OCI-LY3 (cell line): ENCODE measurements at regions not wholly inside any gene's neighbourhood (a gene's known extent, or its start where the extent isn't known, plus 50 kb on each side); places are given as distances from the start of the nearest gene placed in this dataset.
A peak's percentile ranks its signal among the peaks of the same experiment; 100 is the strongest.
"Not testable (repeated sequence)": the region's sequence is repeated elsewhere in the genome, so short reads cannot be mapped to it uniquely, and the experiment has no call there.

Source experiments
- H2AFZ ChIP-seq: fragments of 200-600, 300-600 bp; shearing (Covaris generic); 2 replicates; pipeline ENCODE4 v1.6.0; 2014; ENCODE audit warnings: antibody characterized with exemption, low read depth, low read length
- H3K27ac ChIP-seq: fragments of 200-600, 300-600 bp; sonication (generic); 2 replicates; pipeline ENCODE4 v1.5.1; 2014; ENCODE audit warnings: mild to moderate bottlenecking, low read length, moderate library complexity, mixed read lengths
- H3K27me3 ChIP-seq: fragments of 200-600, 300-600 bp; sonication (generic); 2 replicates; pipeline ENCODE4 v1.6.1; 2014; ENCODE audit warnings: low read depth, low read length, mixed read lengths
- H3K36me3 ChIP-seq: fragments of 200-600, 300-600 bp; sonication (generic); replicated peaks from 2 replicates; pipeline ENCODE3; 2014; ENCODE audit warnings: low read depth, low read length, mixed read lengths
- H3K4me1 ChIP-seq: fragments of 300-600, 200-600 bp; sonication (generic); 2 replicates; pipeline ENCODE4 v1.6.1; 2014; ENCODE audit warnings: low read length, mixed read lengths
- H3K4me2 ChIP-seq: fragments of 200-600, 300-600 bp; sonication (generic); 2 replicates; pipeline ENCODE4 v1.6.1; 2014; ENCODE audit warnings: low read length, mixed read lengths
- H3K4me3 ChIP-seq: fragments of 300-600, 200-600 bp; sonication (generic); 2 replicates; pipeline ENCODE4 v1.5.1; 2014; ENCODE audit warnings: antibody characterized with exemption, mild to moderate bottlenecking, low read length, moderate library complexity
- H3K79me2 ChIP-seq: fragments of 300-600, 200-600 bp; shearing (Covaris generic); 2 replicates; pipeline ENCODE4 v1.6.1; 2014; ENCODE audit warnings: mild to moderate bottlenecking, low read length, mixed read lengths
- H3K9ac ChIP-seq: fragments of 300-600, 200-600 bp; shearing (Covaris generic); 2 replicates; pipeline ENCODE4 v1.6.0; 2014; ENCODE audit warnings: mild to moderate bottlenecking, low read length, moderate library complexity
- H3K9me3 ChIP-seq: fragments of 200-600, 300-600 bp; shearing (Covaris generic); 2 replicates; pipeline ENCODE4 v1.6.1; 2014; ENCODE audit warnings: low read length, mixed read lengths; ENCODE audit not compliant: insufficient read depth
- H4K20me1 ChIP-seq: fragments of 200-600, 300-600 bp; sonication (generic); 2 replicates; pipeline ENCODE4 v1.6.1; 2016; ENCODE audit warnings: low read length, mixed read lengths; ENCODE audit not compliant: insufficient read depth
- CTCF ChIP-seq: fragments of 200-600, 300-600 bp; sonication (generic); IDR thresholded peaks from 2 replicates; pipeline ENCODE4 v1.5.1; 2014; ENCODE audit warnings: antibody characterized with exemption, low read length, low read depth
- EZH2phosphoT487 ChIP-seq: fragments of 200-600 bp; shearing (Covaris generic); IDR thresholded peaks from 2 replicates; pipeline ENCODE4 v1.6.1; 2018; ENCODE audit warnings: antibody characterized with exemption, mixed run types, low read depth

GRCh38 chr1:148385371-148386030 is 97.6 kb downstream of the PPIAL4G start:
- Histone ChIP-seq H2AFZ (no peak overlapping the region), H3K4me3 (no peak overlapping the region), H3K9me3 (no peaks in the 10 kb centered on the region), H3K9ac (no peak overlapping the region), H3K27ac (no peak overlapping the region), H3K27me3 (no peaks in the 10 kb centered on the region), H3K79me2 (no peaks in the 10 kb centered on the region), H3K36me3 (no peaks in the 10 kb centered on the region), H4K20me1 (no peaks in the 10 kb centered on the region), H3K4me2 (peak overlapping the region; percentile 38), H3K4me1 (peaks cover 24% of the 10 kb centered on the region)
- no peak for TF ChIP-seq CTCF
- no peak for TF ChIP-seq EZH2phosphoT487

GRCh38 chr1:148383966-148384365 is 99.1 kb downstream of the PPIAL4G start:
- no peaks in the 10 kb centered on the region for H4K20me1 ChIP-seq
- no peak overlapping the region for H3K27ac ChIP-seq
- no peak overlapping the region for H3K4me3 ChIP-seq
- TF ChIP-seq EZH2phosphoT487 (no peak), CTCF (no peak)
- peaks cover 19% of the 10 kb centered on the region for H3K4me1 ChIP-seq
- no peaks in the 10 kb centered on the region for H3K36me3 ChIP-seq
- no peaks in the 10 kb centered on the region for H3K79me2 ChIP-seq
- no peak overlapping the region for H3K9ac ChIP-seq
- no peaks in the 10 kb centered on the region for H3K9me3 ChIP-seq
- no peak overlapping the region for H2AFZ ChIP-seq
- H3K4me2 ChIP-seq: no peak overlapping the region
- no peaks in the 10 kb centered on the region for H3K27me3 ChIP-seq

GRCh38 chr1:148379697-148380096 is 103.4 kb downstream of the PPIAL4G start:
- TF ChIP-seq EZH2phosphoT487: no peak
- TF ChIP-seq CTCF: no peak
- Histone ChIP-seq H2AFZ (no peak overlapping the region), H4K20me1 (no peaks in the 10 kb centered on the region), H3K4me1 (no peaks in the 10 kb centered on the region), H3K4me3 (no peak overlapping the region), H3K36me3 (no peaks in the 10 kb centered on the region), H3K4me2 (no peak overlapping the region), H3K27me3 (no peaks in the 10 kb centered on the region), H3K27ac (no peak overlapping the region), H3K9me3 (no peaks in the 10 kb centered on the region), H3K9ac (no peak overlapping the region), H3K79me2 (no peaks in the 10 kb centered on the region)

GRCh38 chr1:148379170-148379500 is 104.0 kb downstream of the PPIAL4G start:
- no peaks in the 10 kb centered on the region for H3K9me3 ChIP-seq
- no peaks in the 10 kb centered on the region for H3K27me3 ChIP-seq
- H3K4me3 ChIP-seq: no peak overlapping the region
- TF ChIP-seq EZH2phosphoT487 (no peak), CTCF (no peak)
- H4K20me1 ChIP-seq: no peaks in the 10 kb centered on the region
- H3K9ac ChIP-seq: no peak overlapping the region
- H3K36me3 ChIP-seq: no peaks in the 10 kb centered on the region
- H2AFZ ChIP-seq: no peak overlapping the region
- no peak overlapping the region for H3K4me2 ChIP-seq
- no peaks in the 10 kb centered on the region for H3K79me2 ChIP-seq
- no peaks in the 10 kb centered on the region for H3K4me1 ChIP-seq
- no peak overlapping the region for H3K27ac ChIP-seq

GRCh38 chr1:148377992-148378391 is 105.1 kb downstream of the PPIAL4G start:
- not testable (repeated sequence) for H4K20me1 ChIP-seq, H3K27me3 ChIP-seq, H3K4me1 ChIP-seq, H3K36me3 ChIP-seq, H3K4me3 ChIP-seq, H3K9me3 ChIP-seq, H2AFZ ChIP-seq, H3K9ac ChIP-seq, H3K79me2 ChIP-seq, H3K4me2 ChIP-seq, H3K27ac ChIP-seq

- H3K4me3 ChIP-seq, H3K36me3 ChIP-seq, H3K27me3 ChIP-seq, H2AFZ ChIP-seq, H3K4me1 ChIP-seq, H3K4me2 ChIP-seq, H4K20me1 ChIP-seq, H3K79me2 ChIP-seq, H3K27ac ChIP-seq, H3K9ac ChIP-seq, H3K9me3 ChIP-seq: not testable (repeated sequence)
Measured at GRCh38 chr1:148377045-148377444, 106.1 kb downstream of the PPIAL4G start.
